ENCODE measurements at regions not wholly inside any gene's neighbourhood (a gene's known extent, or its start where the extent isn't known, plus 50 kb on each side); places are given as distances from the start of the nearest gene placed in this dataset.

- TF ChIP-seq RNF2 (IDR thresholded peaks at IDR 0.05; ENCODE audit: borderline replicate concordance, low read depth, low read length, missing control alignments, poor library complexity, severe bottlenecking) (no peak), SIRT6 (IDR thresholded peaks at IDR 0.05; ENCODE audit: low read length) (no peak), MAX (IDR thresholded peaks at IDR 0.05) (no peak)
These were observed 353.2 kb upstream of the PROK2 start (continued) for GRCh38 chr3:72137865-72138861.

All from H1 (cell line).